OCI-LY3 (cell line): ENCODE measurements at regions not wholly inside any gene's neighbourhood (a gene's known extent, or its start where the extent isn't known, plus 50 kb on each side); places are given as distances from the start of the nearest gene placed in this dataset.
"Not testable (repeated sequence)": the region's sequence is repeated elsewhere in the genome, so short reads cannot be mapped to it uniquely, and the experiment has no call there.

Experiments used
- H2AFZ ChIP-seq: fragments of 200-600, 300-600 bp; shearing (Covaris generic); 2 replicates; pipeline ENCODE4 v1.6.0; 2014; ENCODE audit warnings: antibody characterized with exemption, low read depth, low read length
- H3K27ac ChIP-seq: fragments of 200-600, 300-600 bp; sonication (generic); 2 replicates; pipeline ENCODE4 v1.5.1; 2014; ENCODE audit warnings: mild to moderate bottlenecking, low read length, moderate library complexity, mixed read lengths
- H3K27me3 ChIP-seq: fragments of 200-600, 300-600 bp; sonication (generic); 2 replicates; pipeline ENCODE4 v1.6.1; 2014; ENCODE audit warnings: low read depth, low read length, mixed read lengths
- H3K36me3 ChIP-seq: fragments of 200-600, 300-600 bp; sonication (generic); replicated peaks from 2 replicates; pipeline ENCODE3; 2014; ENCODE audit warnings: low read depth, low read length, mixed read lengths
- H3K4me1 ChIP-seq: fragments of 300-600, 200-600 bp; sonication (generic); 2 replicates; pipeline ENCODE4 v1.6.1; 2014; ENCODE audit warnings: low read length, mixed read lengths
- H3K4me2 ChIP-seq: fragments of 200-600, 300-600 bp; sonication (generic); 2 replicates; pipeline ENCODE4 v1.6.1; 2014; ENCODE audit warnings: low read length, mixed read lengths
- H3K4me3 ChIP-seq: fragments of 300-600, 200-600 bp; sonication (generic); 2 replicates; pipeline ENCODE4 v1.5.1; 2014; ENCODE audit warnings: antibody characterized with exemption, mild to moderate bottlenecking, low read length, moderate library complexity
- H3K79me2 ChIP-seq: fragments of 300-600, 200-600 bp; shearing (Covaris generic); 2 replicates; pipeline ENCODE4 v1.6.1; 2014; ENCODE audit warnings: mild to moderate bottlenecking, low read length, mixed read lengths
- H3K9ac ChIP-seq: fragments of 300-600, 200-600 bp; shearing (Covaris generic); 2 replicates; pipeline ENCODE4 v1.6.0; 2014; ENCODE audit warnings: mild to moderate bottlenecking, low read length, moderate library complexity
- H3K9me3 ChIP-seq: fragments of 200-600, 300-600 bp; shearing (Covaris generic); 2 replicates; pipeline ENCODE4 v1.6.1; 2014; ENCODE audit warnings: low read length, mixed read lengths; ENCODE audit not compliant: insufficient read depth
- H4K20me1 ChIP-seq: fragments of 200-600, 300-600 bp; sonication (generic); 2 replicates; pipeline ENCODE4 v1.6.1; 2016; ENCODE audit warnings: low read length, mixed read lengths; ENCODE audit not compliant: insufficient read depth
- EZH2phosphoT487 ChIP-seq: fragments of 200-600 bp; shearing (Covaris generic); IDR thresholded peaks from 2 replicates; pipeline ENCODE4 v1.6.1; 2018; ENCODE audit warnings: antibody characterized with exemption, mixed run types, low read depth
- TF ChIP-seq, protein P1 (sequence below): fragments of 200-600, 300-600 bp; sonication (generic); IDR thresholded peaks from 2 replicates; pipeline ENCODE4 v1.5.1; 2014; ENCODE audit warnings: antibody characterized with exemption, low read length, low read depth

DNA sequence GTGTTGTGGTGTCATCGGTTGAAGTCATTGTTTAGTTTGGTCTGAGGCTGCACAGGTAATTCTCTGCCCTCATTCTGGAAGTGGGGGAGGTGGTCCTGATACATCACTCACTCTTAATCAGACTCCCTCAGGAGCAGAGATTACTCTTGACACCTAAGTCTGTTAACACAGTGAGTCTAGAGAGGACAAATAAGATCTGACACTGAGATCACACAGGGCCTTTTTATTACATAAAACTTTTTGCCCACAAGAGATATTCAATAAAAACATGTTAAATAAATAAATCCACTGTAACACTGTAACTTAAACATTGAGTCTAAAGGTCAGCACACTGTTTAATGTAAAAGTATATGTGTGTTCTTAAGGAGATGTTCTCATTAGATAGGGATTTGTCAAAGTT lies 57.1 kb upstream of the MBNL1 start:
- Histone ChIP-seq H3K9me3 (peaks cover 4% of the 10 kb centered on the region; the same call in 1 of the 2 replicates), H2AFZ (no peak overlapping the region), H4K20me1 (no peaks in the 10 kb centered on the region)

DNA sequence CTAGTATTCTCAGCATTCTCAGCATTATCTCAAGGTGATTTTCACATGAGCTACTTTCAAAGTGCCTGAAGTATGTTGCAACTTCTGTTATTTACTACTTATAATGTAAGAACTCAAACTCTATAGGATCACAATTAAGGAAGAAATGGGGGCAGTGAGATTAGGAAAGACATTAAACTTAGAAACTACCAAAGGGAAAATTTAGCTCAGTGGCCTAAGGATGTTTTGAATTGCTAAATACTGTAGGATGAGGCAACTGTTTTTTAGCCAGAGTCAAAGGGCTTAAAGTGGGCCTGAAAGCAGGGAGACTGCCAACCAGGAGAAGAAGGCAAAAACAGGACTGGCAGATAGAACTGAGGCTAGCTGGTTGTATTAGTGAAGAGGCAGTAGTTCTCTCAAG lies 55.5 kb upstream of the MBNL1 start:
- Histone ChIP-seq H3K9me3 (no peaks in the 10 kb centered on the region), H3K79me2 (no peaks in the 10 kb centered on the region), H3K4me3 (no peak overlapping the region), H3K27ac (no peak overlapping the region), H3K36me3 (no peaks in the 10 kb centered on the region), H2AFZ (0 out of 2 replicates have a peak overlapping the region, but pooled peaks have one; percentile 50), H4K20me1 (no peaks in the 10 kb centered on the region), H3K27me3 (no peaks in the 10 kb centered on the region), H3K4me2 (no peak overlapping the region), H3K4me1 (peaks cover 11% of the 10 kb centered on the region), H3K9ac (no peak overlapping the region)
- TF ChIP-seq EZH2phosphoT487, result no peak
- TF ChIP-seq, protein P1, sequence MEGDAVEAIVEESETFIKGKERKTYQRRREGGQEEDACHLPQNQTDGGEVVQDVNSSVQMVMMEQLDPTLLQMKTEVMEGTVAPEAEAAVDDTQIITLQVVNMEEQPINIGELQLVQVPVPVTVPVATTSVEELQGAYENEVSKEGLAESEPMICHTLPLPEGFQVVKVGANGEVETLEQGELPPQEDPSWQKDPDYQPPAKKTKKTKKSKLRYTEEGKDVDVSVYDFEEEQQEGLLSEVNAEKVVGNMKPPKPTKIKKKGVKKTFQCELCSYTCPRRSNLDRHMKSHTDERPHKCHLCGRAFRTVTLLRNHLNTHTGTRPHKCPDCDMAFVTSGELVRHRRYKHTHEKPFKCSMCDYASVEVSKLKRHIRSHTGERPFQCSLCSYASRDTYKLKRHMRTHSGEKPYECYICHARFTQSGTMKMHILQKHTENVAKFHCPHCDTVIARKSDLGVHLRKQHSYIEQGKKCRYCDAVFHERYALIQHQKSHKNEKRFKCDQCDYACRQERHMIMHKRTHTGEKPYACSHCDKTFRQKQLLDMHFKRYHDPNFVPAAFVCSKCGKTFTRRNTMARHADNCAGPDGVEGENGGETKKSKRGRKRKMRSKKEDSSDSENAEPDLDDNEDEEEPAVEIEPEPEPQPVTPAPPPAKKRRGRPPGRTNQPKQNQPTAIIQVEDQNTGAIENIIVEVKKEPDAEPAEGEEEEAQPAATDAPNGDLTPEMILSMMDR, result no peak

More for the DNA sequence above, 57.1 kb upstream of the MBNL1 start:
- Histone ChIP-seq H3K4me1 (peaks cover 11% of the 10 kb centered on the region), H3K9ac (no peak overlapping the region), H3K4me3 (no peak overlapping the region), H3K4me2 (no peak overlapping the region), H3K79me2 (no peaks in the 10 kb centered on the region), H3K27ac (no peak overlapping the region), H3K36me3 (no peaks in the 10 kb centered on the region), H3K27me3 (no peaks in the 10 kb centered on the region)
- TF ChIP-seq, protein P1, result no peak
- TF ChIP-seq EZH2phosphoT487, result no peak

DNA sequence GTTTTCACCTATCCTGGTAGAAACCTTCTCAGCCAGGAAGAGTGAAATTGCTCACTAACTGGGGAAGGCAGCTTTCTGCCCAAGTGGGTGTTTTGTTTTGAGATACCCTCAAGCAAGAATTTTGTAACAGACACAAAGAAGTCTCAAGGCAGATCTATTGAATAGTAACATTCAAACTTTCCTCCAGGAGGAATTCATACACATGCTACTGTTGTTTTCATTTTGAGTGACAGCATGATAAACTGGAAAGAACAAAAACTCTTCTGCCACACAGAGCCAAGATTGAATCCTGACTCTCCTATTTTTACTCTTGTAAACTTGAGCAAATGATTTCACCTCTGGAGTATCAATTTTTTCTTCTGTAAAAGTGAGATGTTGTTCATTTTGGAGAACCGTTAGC lies 54.8 kb upstream of the MBNL1 start:
- TF ChIP-seq EZH2phosphoT487, result no peak
- TF ChIP-seq, protein P1, result no peak
- Histone ChIP-seq H3K79me2 (no peaks in the 10 kb centered on the region), H4K20me1 (no peaks in the 10 kb centered on the region), H3K27ac (no peak overlapping the region), H3K4me3 (no peak overlapping the region), H3K4me2 (no peak overlapping the region), H3K9ac (no peak overlapping the region), H3K4me1 (peaks cover 6% of the 10 kb centered on the region), H2AFZ (no peak overlapping the region), H3K36me3 (no peaks in the 10 kb centered on the region), H3K27me3 (no peaks in the 10 kb centered on the region), H3K9me3 (no peaks in the 10 kb centered on the region)

DNA sequence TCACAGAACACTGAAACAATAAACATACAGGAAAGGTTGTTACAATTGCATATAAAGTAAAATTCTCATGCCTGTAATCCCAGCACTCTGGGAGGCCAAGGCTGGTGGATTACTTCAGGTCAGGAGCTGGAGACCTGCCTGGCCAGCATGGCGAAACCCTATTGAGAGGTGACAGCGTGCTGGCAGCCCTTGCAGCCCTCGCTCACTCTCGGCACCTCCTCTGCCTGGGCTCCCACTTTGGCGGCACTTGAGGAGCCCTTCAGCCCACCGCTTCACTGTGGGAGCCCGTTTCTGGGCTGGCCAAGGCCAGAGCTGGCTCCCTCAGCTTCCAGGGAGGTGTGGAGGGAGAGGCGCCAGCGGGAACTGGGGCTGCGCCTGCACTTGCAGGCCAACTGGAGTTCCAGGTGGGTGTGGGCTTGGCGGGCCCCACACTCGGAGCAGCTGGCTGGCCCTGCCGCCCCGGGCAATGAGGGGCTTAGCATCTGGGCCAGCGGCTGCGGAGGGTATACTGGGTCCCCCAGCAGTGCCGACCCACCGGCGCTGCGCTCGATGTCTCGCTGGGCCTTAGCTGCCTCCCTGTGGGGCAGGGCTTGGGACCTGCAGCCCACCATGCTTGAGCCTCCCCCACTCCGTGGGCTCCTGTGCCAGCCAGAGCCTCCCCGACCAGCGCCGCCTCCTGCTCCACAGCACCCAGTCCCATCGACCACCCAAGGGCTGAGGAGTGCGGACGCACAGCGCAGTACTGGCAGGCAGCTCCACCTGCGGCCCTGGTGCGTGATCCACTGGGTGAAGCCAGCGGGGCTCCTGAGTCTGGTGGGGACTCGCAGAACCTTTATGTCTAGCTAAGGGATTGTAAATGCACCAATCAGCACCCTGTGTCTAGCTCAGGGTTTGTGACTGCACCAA lies 51.5 kb upstream of the MBNL1 start:
- H3K9ac ChIP-seq, H3K4me2 ChIP-seq, H3K4me3 ChIP-seq, H3K9me3 ChIP-seq, H2AFZ ChIP-seq, H4K20me1 ChIP-seq, H3K27ac ChIP-seq, H3K27me3 ChIP-seq, H3K36me3 ChIP-seq, H3K79me2 ChIP-seq: not testable (repeated sequence)
- peaks cover 21% of the 10 kb centered on the region for H3K4me1 ChIP-seq
